ENCODE measurements at regions not wholly inside any gene's neighbourhood (a gene's known extent, or its start where the extent isn't known, plus 50 kb on each side); places are given as distances from the start of the nearest gene placed in this dataset.

- TF ChIP-seq HOXA7 (CRISPR knock-in tag; IDR thresholded peaks at IDR 0.05; ENCODE audit: borderline replicate concordance), result no peak
- H3K4me3 ChIP-seq (ENCODE audit: low read depth, low read length), result no peak overlapping the region
- no peaks in the 10 kb centered on the region for H3K4me1 ChIP-seq (ENCODE audit: control insufficient read depth, insufficient read depth, low read length)
- no peaks in the 10 kb centered on the region for H3K36me3 ChIP-seq (ENCODE audit: control insufficient read depth in 2 of 2, insufficient read depth in 1 of 2, low read length in 2 of 2)
- POLR2A ChIA-PET, result no interaction called here
- H3K27ac ChIP-seq (ENCODE audit: extremely low read depth, low read depth, low read length), result no peak overlapping the region
- CTCF ChIA-PET, result no interaction called here
- H3K9me3 ChIP-seq (ENCODE audit: control insufficient read depth, insufficient read depth, low read depth, low read length), result no peaks in the 10 kb centered on the region
Observed at GRCh38 chr2:83516503-83516902, 942.6 kb downstream of the SUCLG1 start.

- TF ChIP-seq ZBTB7A (tag by site-specific recombination; IDR thresholded peaks at IDR 0.05; ENCODE audit: low read depth) (no peak), ZNF138 (tag by site-specific recombination; IDR thresholded peaks at IDR 0.05; ENCODE audit: borderline replicate concordance) (no peak), ZNF518A (tag by site-specific recombination; conservative IDR thresholded peaks at IDR 0.05; ENCODE audit: low read depth) (no peak), HOXC10 (CRISPR knock-in tag; IDR thresholded peaks at IDR 0.05) (no peak), KLF17 (tag by site-specific recombination; IDR thresholded peaks at IDR 0.05) (no peak)
- POLR2A ChIA-PET, result no interaction called here
Observed at GRCh38 chr2:83487451-83487850, 971.6 kb downstream of the SUCLG1 start.

GRCh38 chr2:83481436-83481835 is 977.6 kb downstream of the SUCLG1 start:
- Histone ChIP-seq H3K27ac (ENCODE audit: extremely low read depth, low read depth, low read length) (no peak overlapping the region), H3K36me3 (ENCODE audit: control insufficient read depth in 2 of 2, insufficient read depth in 1 of 2, low read length in 2 of 2) (no peaks in the 10 kb centered on the region), H3K4me1 (ENCODE audit: control insufficient read depth, insufficient read depth, low read length) (no peaks in the 10 kb centered on the region), H3K4me3 (ENCODE audit: low read depth, low read length) (no peak overlapping the region), H3K9me3 (ENCODE audit: control insufficient read depth, insufficient read depth, low read depth, low read length) (no peaks in the 10 kb centered on the region)
- no peak for TF ChIP-seq ZNF155 (tag by site-specific recombination; IDR thresholded peaks at IDR 0.05)
- CTCF ChIA-PET, result no interaction called here
- POLR2A ChIA-PET, result no interaction called here

More at GRCh38 chr2:83487451-83487850, 971.6 kb downstream of the SUCLG1 start:
- Histone ChIP-seq H3K4me3 (ENCODE audit: low read depth, low read length) (no peak overlapping the region), H3K27ac (ENCODE audit: extremely low read depth, low read depth, low read length) (no peak overlapping the region), H3K9me3 (ENCODE audit: control insufficient read depth, insufficient read depth, low read depth, low read length) (no peaks in the 10 kb centered on the region), H3K36me3 (ENCODE audit: control insufficient read depth in 2 of 2, insufficient read depth in 1 of 2, low read length in 2 of 2) (no peaks in the 10 kb centered on the region), H3K4me1 (ENCODE audit: control insufficient read depth, insufficient read depth, low read length) (no peaks in the 10 kb centered on the region)
- CTCF ChIA-PET, result no interaction called here

- Histone ChIP-seq H3K9me3 (ENCODE audit: control insufficient read depth, insufficient read depth, low read depth, low read length) (no peaks in the 10 kb centered on the region), H3K36me3 (ENCODE audit: control insufficient read depth in 2 of 2, insufficient read depth in 1 of 2, low read length in 2 of 2) (no peaks in the 10 kb centered on the region), H3K4me3 (ENCODE audit: low read depth, low read length) (no peak overlapping the region), H3K27ac (ENCODE audit: extremely low read depth, low read depth, low read length) (no peak overlapping the region), H3K4me1 (ENCODE audit: control insufficient read depth, insufficient read depth, low read length) (no peaks in the 10 kb centered on the region)
- ChIA-PET CTCF (interaction anchor here (0.6 kb wide), 1 partner anchor 67 kb away, joined by 3 read pairs; no protein-coding TSS in a partner anchor), POLR2A (no interaction called here)
- TF ChIP-seq ZNF624 (tag by site-specific recombination; IDR thresholded peaks at IDR 0.05) (no peak), ZNF843 (tag by site-specific recombination; IDR thresholded peaks at IDR 0.05) (no peak), ZNF404 (tag by site-specific recombination; IDR thresholded peaks at IDR 0.05) (no peak), ZNF518A (tag by site-specific recombination; conservative IDR thresholded peaks at IDR 0.05; ENCODE audit: low read depth) (no peak), ZSCAN16 (tag by site-specific recombination; IDR thresholded peaks at IDR 0.05) (no peak), OVOL3 (tag by site-specific recombination; IDR thresholded peaks at IDR 0.05) (no peak), BCL6B (tag by site-specific recombination; IDR thresholded peaks at IDR 0.05) (no peak), ZIC2 (tag by site-specific recombination; IDR thresholded peaks at IDR 0.05) (no peak), ZNF2 (tag by site-specific recombination; IDR thresholded peaks at IDR 0.05) (no peak), ZNF580 (tag by site-specific recombination; IDR thresholded peaks at IDR 0.05) (no peak)
Observed at GRCh38 chr2:83478037-83478436, 981.0 kb downstream of the SUCLG1 start.

Data from HEK293 (cell line).